Activated naive CD8-positive, alpha-beta T cell treated with anti-CD3 and anti-CD28 coated beads, Interleukin-2, amount 50 U/mL, for 24 hours (primary cell): ENCODE measurements at regions not wholly inside any gene's neighbourhood (a gene's known extent, or its start where the extent isn't known, plus 50 kb on each side); places are given as distances from the start of the nearest gene placed in this dataset.
A peak's percentile ranks its signal among the peaks of the same experiment; 100 is the strongest.
"Not testable (repeated sequence)": the region's sequence is repeated elsewhere in the genome, so short reads cannot be mapped to it uniquely, and the experiment has no call there.

Experiments used
- ATAC-seq: fragments of 150-1000 bp; cut with Tn5 transposase; one replicate; pipeline ENCODE4 v1.10.0; 2021
- DNase-seq: peaks from one replicate; pipeline ENCODE4 v3.0.0; 2021
- H3K27ac Mint-ChIP-seq: one replicate; pipeline ENCODE4 v1.8.0; 2021; ENCODE audit warnings: mild to moderate bottlenecking, mixed read lengths
- H3K27me3 Mint-ChIP-seq: one replicate; pipeline ENCODE4 v1.8.0; 2021; ENCODE audit warnings: mixed read lengths
- H3K36me3 Mint-ChIP-seq: one replicate; pipeline ENCODE4 v1.8.0; 2021; ENCODE audit warnings: low read depth, mixed read lengths
- H3K4me1 Mint-ChIP-seq: one replicate; pipeline ENCODE4 v1.8.0; 2021; ENCODE audit warnings: mixed read lengths
- H3K4me3 Mint-ChIP-seq: one replicate; pipeline ENCODE4 v1.8.0; 2021; ENCODE audit warnings: mild to moderate bottlenecking, moderate library complexity, mixed read lengths
- H3K9me3 Mint-ChIP-seq: one replicate; pipeline ENCODE4 v1.8.0; 2021; ENCODE audit warnings: mixed read lengths

- H3K9me3 Mint-ChIP-seq = no peaks in the 10 kb centered on the region
- H3K36me3 Mint-ChIP-seq = no peaks in the 10 kb centered on the region
- no peak overlapping the region for H3K4me3 Mint-ChIP-seq
- no peak overlapping the region for H3K27ac Mint-ChIP-seq
- peaks cover 15% of the 10 kb centered on the region for H3K27me3 Mint-ChIP-seq
- DNase-seq (no peak), ATAC-seq (no peak)
- peaks cover 62% of the 10 kb centered on the region for H3K4me1 Mint-ChIP-seq
These were observed 365.5 kb upstream of the ID2 start for GRCh38 chr2:8316356-8316755.

DNA sequence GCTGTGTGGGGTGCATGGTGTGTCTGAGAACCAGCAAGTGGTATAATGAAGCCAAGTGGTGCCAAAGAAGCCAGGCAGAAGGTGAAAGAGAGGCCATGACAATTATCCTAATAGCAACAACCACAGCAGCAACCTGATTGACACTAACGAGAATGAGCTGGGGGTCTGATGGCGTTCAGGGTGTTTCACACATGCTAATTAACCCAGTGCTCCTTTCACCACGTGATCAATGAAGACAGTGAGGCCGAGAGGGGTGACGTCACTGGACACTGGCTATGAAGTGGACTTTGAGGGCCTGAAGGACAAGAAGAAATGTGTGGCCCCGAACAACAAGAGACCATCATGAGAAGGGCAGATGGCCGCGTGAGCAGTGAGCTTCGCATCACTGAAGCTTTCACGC, 364.4 kb upstream of the ID2 start:
- Mint-ChIP-seq H3K27me3 (peaks cover 15% of the 10 kb centered on the region), H3K4me3 (no peak overlapping the region), H3K36me3 (no peaks in the 10 kb centered on the region), H3K27ac (no peak overlapping the region), H3K9me3 (no peaks in the 10 kb centered on the region), H3K4me1 (peaks cover 54% of the 10 kb centered on the region)
- DNase-seq (no peak), ATAC-seq (no peak)

GRCh38 chr2:8319219-8319618, 362.6 kb upstream of the ID2 start:
- H3K9me3 Mint-ChIP-seq = no peaks in the 10 kb centered on the region
- H3K27ac Mint-ChIP-seq = peak overlapping the region; percentile 13
- H3K36me3 Mint-ChIP-seq = no peaks in the 10 kb centered on the region
- ATAC-seq (peak; percentile 61), DNase-seq (no peak)
- no peak overlapping the region for H3K4me3 Mint-ChIP-seq
- H3K27me3 Mint-ChIP-seq = peaks cover 24% of the 10 kb centered on the region
- peaks cover 39% of the 10 kb centered on the region for H3K4me1 Mint-ChIP-seq

DNA sequence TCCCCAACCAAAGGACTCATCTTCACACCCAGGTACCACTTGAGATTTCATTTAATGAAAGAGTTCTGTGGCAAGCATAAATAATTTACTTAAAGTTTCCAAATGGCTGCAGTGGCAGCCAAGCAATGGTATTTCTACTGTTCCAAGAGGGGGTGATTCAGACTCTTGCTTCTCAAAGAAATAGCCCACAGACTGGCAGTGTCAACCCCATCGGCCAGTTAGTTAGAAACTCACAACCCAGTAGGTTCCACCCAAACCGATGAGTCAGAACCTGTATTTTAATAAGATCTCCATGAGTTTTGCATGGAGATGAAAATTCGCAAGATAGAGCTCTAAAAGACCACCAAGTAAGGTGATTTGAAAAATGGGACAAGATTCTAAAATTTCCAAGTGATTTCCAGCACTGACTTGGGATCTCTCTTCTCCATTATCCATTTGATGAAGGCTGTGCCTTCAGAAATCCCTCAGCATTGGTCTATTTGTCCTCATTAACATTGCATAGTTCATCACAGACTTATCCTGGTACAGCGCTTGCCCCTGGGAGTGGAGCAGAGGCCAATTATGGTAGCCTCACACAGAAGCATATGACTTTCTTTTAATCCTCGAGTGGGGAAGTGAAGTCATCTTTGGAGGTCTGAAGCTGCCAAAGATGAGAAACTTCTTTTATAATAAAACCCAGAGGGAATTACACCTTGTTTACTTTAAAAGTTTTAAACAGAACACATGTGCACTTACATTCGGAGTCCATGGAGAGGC, 361.4 kb upstream of the ID2 start:
- Mint-ChIP-seq H3K36me3 (no peaks in the 10 kb centered on the region), H3K9me3 (no peaks in the 10 kb centered on the region), H3K27me3 (peaks cover 22% of the 10 kb centered on the region), H3K27ac (no peak overlapping the region), H3K4me1 (peaks cover 37% of the 10 kb centered on the region), H3K4me3 (no peak overlapping the region)
- no peak for DNase-seq
- ATAC-seq = peak; percentile 47

- Mint-ChIP-seq H3K9me3 (no peaks in the 10 kb centered on the region), H3K36me3 (no peaks in the 10 kb centered on the region), H3K4me3 (no peak overlapping the region), H3K27ac (no peak overlapping the region), H3K27me3 (peaks cover 15% of the 10 kb centered on the region), H3K4me1 (peaks cover 34% of the 10 kb centered on the region)
- DNase-seq (no peak), ATAC-seq (no peak)
These were observed 359.2 kb upstream of the ID2 start for GRCh38 chr2:8322634-8323033.

GRCh38 chr2:8324164-8324856, 357.5 kb upstream of the ID2 start:
- Mint-ChIP-seq H3K36me3 (no peaks in the 10 kb centered on the region), H3K4me1 (peaks cover 27% of the 10 kb centered on the region), H3K9me3 (no peaks in the 10 kb centered on the region), H3K4me3 (no peak overlapping the region), H3K27me3 (peaks cover 13% of the 10 kb centered on the region), H3K27ac (no peak overlapping the region)
- DNase-seq (no peak), ATAC-seq (peak; percentile 33)

DNA sequence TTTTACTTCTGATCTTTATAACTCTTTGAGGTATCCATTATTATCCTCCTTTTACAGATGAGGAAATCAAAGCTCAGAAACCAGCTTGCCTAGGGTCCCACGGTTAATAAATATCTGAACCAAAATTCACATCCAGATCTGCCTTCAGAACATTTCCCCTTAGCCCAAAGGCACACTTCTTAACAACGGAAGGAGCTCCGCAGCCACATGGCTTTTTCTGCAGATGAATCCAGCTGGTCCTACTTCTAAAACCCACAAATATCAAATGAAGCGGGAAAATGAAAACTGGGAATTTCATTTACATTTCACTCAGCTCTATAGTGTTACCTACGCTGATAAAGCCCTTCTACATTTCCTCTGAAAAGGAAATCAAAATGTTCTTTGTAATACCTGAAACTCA, 357.0 kb upstream of the ID2 start:
- H3K36me3 Mint-ChIP-seq = no peaks in the 10 kb centered on the region
- no peaks in the 10 kb centered on the region for H3K9me3 Mint-ChIP-seq
- DNase-seq = no peak
- H3K27ac Mint-ChIP-seq = no peak overlapping the region
- H3K4me1 Mint-ChIP-seq = peaks cover 24% of the 10 kb centered on the region
- no peak for ATAC-seq
- peaks cover 9% of the 10 kb centered on the region for H3K27me3 Mint-ChIP-seq
- no peak overlapping the region for H3K4me3 Mint-ChIP-seq

GRCh38 chr2:8327371-8328100, 354.3 kb upstream of the ID2 start:
- peaks cover 11% of the 10 kb centered on the region for H3K27me3 Mint-ChIP-seq
- peaks cover 18% of the 10 kb centered on the region for H3K4me1 Mint-ChIP-seq
- H3K36me3 Mint-ChIP-seq = no peaks in the 10 kb centered on the region
- no peaks in the 10 kb centered on the region for H3K9me3 Mint-ChIP-seq
- no peak overlapping the region for H3K27ac Mint-ChIP-seq
- peak; percentile 25 for ATAC-seq
- no peak for DNase-seq
- no peak overlapping the region for H3K4me3 Mint-ChIP-seq

- ATAC-seq (no peak), DNase-seq (no peak)
- Mint-ChIP-seq H3K36me3 (no peaks in the 10 kb centered on the region), H3K4me3 (no peak overlapping the region), H3K9me3 (no peaks in the 10 kb centered on the region), H3K27me3 (peaks cover 5% of the 10 kb centered on the region), H3K4me1 (peaks cover 18% of the 10 kb centered on the region), H3K27ac (no peak overlapping the region)
These were observed 353.6 kb upstream of the ID2 start for GRCh38 chr2:8328217-8328616.

- Mint-ChIP-seq H3K36me3 (no peaks in the 10 kb centered on the region), H3K27me3 (peaks cover 5% of the 10 kb centered on the region), H3K9me3 (no peaks in the 10 kb centered on the region), H3K4me1 (peaks cover 10% of the 10 kb centered on the region), H3K4me3 (no peak overlapping the region), H3K27ac (no peak overlapping the region)
- ATAC-seq (no peak), DNase-seq (no peak)
These were observed 351.9 kb upstream of the ID2 start for GRCh38 chr2:8329660-8330622.

DNA sequence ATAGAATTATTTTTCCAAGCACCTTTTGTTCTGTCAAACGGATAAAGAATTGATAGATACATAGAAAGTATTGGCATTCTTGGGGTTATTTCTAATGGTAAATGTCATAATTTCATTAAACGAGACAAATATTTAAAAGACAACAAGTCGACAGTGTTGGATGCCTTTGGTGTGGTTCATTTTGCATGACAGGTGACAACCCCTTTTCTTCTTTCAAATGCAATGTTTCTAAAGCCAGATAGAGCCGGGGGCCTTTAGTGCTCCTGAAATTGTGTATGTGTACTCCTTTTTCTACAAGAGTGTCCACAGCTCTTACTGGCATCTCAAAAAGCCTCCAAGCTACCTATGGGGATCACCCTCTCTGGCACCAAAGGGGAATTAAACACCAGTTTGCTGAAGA, 350.8 kb upstream of the ID2 start:
- ATAC-seq (no peak), DNase-seq (no peak)
- Mint-ChIP-seq H3K9me3 (no peaks in the 10 kb centered on the region), H3K36me3 (no peaks in the 10 kb centered on the region), H3K4me1 (peaks cover 11% of the 10 kb centered on the region), H3K4me3 (no peak overlapping the region), H3K27ac (no peak overlapping the region), H3K27me3 (peaks cover 5% of the 10 kb centered on the region)

DNA sequence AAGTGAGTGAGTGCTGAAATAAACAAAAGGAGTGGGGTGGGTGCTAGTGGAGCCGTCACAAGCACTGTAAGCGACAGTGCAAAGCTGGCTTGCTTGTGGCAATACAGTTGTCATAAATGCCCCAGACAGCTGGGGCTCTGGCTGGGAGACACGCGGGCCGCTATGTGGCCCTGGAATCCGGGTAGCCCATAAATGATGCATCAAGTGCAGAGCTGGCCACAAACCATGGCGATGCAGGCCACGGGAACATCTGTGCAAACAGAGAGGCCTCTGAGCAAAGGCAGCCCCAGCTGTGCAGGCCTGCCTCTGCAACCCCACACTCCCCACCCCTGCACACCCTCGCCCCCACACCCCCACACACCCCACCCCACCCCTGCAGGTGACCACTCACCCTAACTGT, 349.2 kb upstream of the ID2 start:
- peaks cover 19% of the 10 kb centered on the region for H3K4me1 Mint-ChIP-seq
- H3K36me3 Mint-ChIP-seq = no peaks in the 10 kb centered on the region
- DNase-seq (no peak), ATAC-seq (no peak)
- H3K27ac Mint-ChIP-seq = no peak overlapping the region
- H3K27me3 Mint-ChIP-seq = peaks cover 8% of the 10 kb centered on the region
- H3K4me3 Mint-ChIP-seq = no peak overlapping the region
- H3K9me3 Mint-ChIP-seq = no peaks in the 10 kb centered on the region

DNA sequence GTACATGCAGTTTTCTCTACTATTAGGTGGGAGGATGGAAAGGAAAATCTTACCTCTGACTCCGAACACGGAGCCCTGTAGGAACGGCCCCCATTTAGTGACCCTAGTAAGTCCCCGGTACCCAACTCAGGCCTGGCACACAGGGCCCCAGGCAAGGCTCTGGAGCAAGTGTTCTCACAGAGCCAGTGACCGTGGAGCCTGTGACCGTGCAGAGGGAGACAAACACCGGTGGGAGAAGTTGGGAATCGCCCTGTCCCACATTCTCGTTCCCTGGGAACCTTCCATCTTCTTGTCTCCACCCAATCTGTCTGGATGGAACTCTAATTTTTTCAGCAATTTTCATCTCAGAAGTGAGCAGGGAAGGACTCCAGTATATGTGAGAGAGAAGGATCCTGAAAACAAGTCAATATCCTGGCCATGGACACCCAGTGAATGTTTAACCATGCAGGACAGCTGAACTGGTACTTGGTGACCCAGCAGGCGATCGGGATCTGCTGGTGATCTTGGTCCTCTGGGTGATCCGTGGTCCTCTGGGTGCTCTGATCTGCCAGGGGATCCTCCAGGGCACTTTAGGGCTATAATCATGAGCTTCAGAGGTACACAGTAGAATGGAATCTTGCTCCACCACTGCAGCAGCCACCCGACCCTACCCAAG, 348.6 kb upstream of the ID2 start:
- Mint-ChIP-seq H3K9me3 (no peaks in the 10 kb centered on the region), H3K4me3 (no peak overlapping the region), H3K4me1 (peaks cover 24% of the 10 kb centered on the region), H3K36me3 (no peaks in the 10 kb centered on the region), H3K27ac (no peak overlapping the region), H3K27me3 (peaks cover 8% of the 10 kb centered on the region)
- ATAC-seq = no peak
- DNase-seq = no peak

DNA sequence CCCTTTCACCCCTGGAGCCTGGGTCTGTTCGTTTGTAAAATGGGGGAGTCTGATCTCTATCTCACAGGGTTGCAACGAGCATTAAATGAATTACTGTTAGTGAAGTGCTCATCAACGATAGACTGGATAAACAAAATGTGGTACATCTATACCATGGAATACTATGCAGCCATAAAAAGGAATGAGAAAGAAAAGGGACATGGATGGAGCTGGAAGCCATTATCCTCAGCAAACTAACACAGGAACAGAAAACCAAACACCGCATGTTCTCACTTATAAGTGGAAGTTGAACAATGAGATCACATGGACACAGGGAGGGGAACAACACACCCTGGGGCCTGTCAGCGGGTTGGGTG, 348.0 kb upstream of the ID2 start:
- not testable (repeated sequence) for DNase-seq, H3K9me3 Mint-ChIP-seq, H3K27ac Mint-ChIP-seq, ATAC-seq, H3K27me3 Mint-ChIP-seq, H3K4me3 Mint-ChIP-seq, H3K36me3 Mint-ChIP-seq
- H3K4me1 Mint-ChIP-seq = peaks cover 26% of the 10 kb centered on the region
